ENCODE measurements at regions not wholly inside any gene's neighbourhood (a gene's known extent, or its start where the extent isn't known, plus 50 kb on each side); places are given as distances from the start of the nearest gene placed in this dataset.

DNA sequence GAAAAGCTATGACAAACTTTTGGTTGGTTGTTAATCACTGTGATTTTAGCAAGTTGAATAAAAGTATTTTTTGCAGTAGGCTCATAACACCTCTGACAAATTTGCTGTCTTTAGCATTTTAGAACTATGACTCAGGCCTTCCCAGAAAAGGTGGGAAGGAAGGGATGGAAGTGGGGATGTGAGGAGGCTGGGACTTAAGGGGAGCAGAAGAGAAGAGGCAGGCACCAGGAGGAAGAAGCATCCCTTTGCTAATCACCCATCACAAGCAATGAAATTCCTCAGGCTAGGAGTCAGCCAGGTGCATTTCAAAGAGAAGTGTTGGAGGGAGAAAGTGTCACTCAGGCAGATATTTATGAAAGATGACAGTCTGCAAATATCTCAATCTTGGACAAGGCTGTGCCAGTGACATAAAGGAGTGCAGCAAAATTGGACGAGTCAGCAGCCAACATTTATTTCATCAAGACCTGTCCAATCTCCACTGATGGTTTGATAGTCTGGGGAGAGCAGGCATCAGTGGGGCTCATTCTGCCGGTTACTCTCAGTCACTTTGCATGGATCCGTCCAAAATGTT, 337.3 kb upstream of the ARRDC4 start:
- Histone ChIP-seq H3K27ac (no peak overlapping the region), H3K4me1 (no peaks in the 10 kb centered on the region), H3K4me3 (no peak overlapping the region), H3K36me3 (no peaks in the 10 kb centered on the region), H3K27me3 (no peaks in the 10 kb centered on the region), H3K9me3 (no peaks in the 10 kb centered on the region)
- TF ChIP-seq POLR2A (IDR thresholded peaks at IDR 0.05) (no peak), POLR2AphosphoS5 (IDR thresholded peaks at IDR 0.05) (no peak)
- TF ChIP-seq, protein P1, sequence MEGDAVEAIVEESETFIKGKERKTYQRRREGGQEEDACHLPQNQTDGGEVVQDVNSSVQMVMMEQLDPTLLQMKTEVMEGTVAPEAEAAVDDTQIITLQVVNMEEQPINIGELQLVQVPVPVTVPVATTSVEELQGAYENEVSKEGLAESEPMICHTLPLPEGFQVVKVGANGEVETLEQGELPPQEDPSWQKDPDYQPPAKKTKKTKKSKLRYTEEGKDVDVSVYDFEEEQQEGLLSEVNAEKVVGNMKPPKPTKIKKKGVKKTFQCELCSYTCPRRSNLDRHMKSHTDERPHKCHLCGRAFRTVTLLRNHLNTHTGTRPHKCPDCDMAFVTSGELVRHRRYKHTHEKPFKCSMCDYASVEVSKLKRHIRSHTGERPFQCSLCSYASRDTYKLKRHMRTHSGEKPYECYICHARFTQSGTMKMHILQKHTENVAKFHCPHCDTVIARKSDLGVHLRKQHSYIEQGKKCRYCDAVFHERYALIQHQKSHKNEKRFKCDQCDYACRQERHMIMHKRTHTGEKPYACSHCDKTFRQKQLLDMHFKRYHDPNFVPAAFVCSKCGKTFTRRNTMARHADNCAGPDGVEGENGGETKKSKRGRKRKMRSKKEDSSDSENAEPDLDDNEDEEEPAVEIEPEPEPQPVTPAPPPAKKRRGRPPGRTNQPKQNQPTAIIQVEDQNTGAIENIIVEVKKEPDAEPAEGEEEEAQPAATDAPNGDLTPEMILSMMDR (IDR thresholded peaks at IDR 0.05), result no peak
- DNase-seq (ENCODE audit: low spot score in 2 of 2), result no peak
- intact Hi-C loops (cut with DNase I; ENCODE audit: low total_unique reads), result no loop called here

DNA sequence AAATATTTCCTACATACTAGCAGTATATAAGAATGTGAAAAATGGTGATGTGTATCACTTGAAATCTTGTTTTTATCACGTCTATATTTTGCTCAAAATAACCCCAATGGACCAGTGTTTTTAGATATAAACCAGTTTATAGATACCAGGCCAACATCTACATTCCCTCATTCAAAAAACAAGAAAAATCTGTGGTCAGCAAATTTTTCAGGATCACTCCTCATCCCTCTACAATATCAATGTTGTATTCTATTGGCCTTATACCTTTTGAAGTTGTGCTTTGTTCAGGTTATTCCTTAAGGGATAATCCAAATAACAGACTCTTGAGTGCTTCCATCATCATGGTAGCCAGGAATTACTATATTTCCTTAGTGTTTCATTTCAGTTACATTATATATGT, 332.9 kb upstream of the ARRDC4 start:
- no peak for DNase-seq (ENCODE audit: low spot score in 2 of 2)
- Histone ChIP-seq H3K4me1 (no peaks in the 10 kb centered on the region), H3K27ac (no peak overlapping the region), H3K4me3 (no peak overlapping the region), H3K9me3 (no peaks in the 10 kb centered on the region), H3K27me3 (no peaks in the 10 kb centered on the region), H3K36me3 (no peaks in the 10 kb centered on the region)
- TF ChIP-seq POLR2A (IDR thresholded peaks at IDR 0.05) (no peak), POLR2AphosphoS5 (IDR thresholded peaks at IDR 0.05) (no peak)
- TF ChIP-seq, protein P1 (IDR thresholded peaks at IDR 0.05), result no peak
- intact Hi-C loops (cut with DNase I; ENCODE audit: low total_unique reads), result loop anchor here (2.0 kb wide), 1 partner anchor 59 kb away; no protein-coding TSS in a partner anchor

DNA sequence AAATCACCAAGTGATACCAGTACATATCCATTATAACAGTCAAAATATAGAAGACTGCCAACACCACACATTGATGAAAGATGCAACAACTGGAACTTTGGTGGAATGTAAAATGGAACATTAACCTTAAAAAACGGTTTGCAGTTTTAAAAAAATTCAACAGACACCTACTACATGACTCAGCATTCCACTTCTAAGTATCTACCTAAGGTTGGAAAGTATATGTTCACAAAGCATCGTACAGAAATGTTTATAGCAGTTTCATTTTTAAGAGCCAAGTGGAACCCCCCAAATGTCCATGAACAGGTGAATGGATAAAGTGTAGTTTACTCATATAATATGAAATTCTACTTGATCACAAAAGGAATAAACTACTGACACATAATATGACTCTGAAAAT, 314.7 kb upstream of the ARRDC4 start:
- intact Hi-C loops (cut with DNase I; ENCODE audit: low total_unique reads), result no loop called here
- H3K27ac ChIP-seq, result no peak overlapping the region
- H3K36me3 ChIP-seq, result no peaks in the 10 kb centered on the region
- TF ChIP-seq POLR2AphosphoS5 (IDR thresholded peaks at IDR 0.05), result no peak
- TF ChIP-seq, protein P1 (IDR thresholded peaks at IDR 0.05), result no peak
- DNase-seq (ENCODE audit: low spot score in 2 of 2), result no peak
- no peaks in the 10 kb centered on the region for H3K9me3 ChIP-seq
- H3K4me1 ChIP-seq, result no peaks in the 10 kb centered on the region
- H3K27me3 ChIP-seq, result no peaks in the 10 kb centered on the region
- no peak overlapping the region for H3K4me3 ChIP-seq

DNA sequence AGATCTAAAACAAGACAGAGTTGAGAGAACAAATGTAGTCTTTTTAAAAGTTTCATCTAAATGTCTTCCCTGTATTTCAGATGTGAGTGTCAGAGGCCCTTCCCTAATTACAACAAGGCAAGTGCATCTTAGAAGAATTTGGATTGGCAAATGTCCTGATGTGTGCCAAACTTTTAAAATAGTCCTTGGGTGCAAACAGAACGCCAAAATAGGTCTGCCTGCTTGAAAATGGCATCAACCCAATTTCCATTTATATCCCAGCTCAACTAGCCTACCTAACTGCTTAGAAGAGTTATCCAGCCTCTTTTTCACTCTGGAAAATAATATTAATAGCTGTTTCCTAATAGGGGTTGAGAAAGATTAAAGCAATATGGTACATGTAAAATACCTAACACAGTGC, 311.8 kb upstream of the ARRDC4 start:
- no peak for DNase-seq (ENCODE audit: low spot score in 2 of 2)
- Histone ChIP-seq H3K36me3 (no peaks in the 10 kb centered on the region), H3K4me1 (no peaks in the 10 kb centered on the region), H3K4me3 (no peak overlapping the region), H3K9me3 (no peaks in the 10 kb centered on the region), H3K27ac (no peak overlapping the region), H3K27me3 (peaks cover 0 to 16% of the 10 kb centered on the region in 2 donors)
- intact Hi-C loops (cut with DNase I; ENCODE audit: low total_unique reads), result no loop called here
- no peak for TF ChIP-seq POLR2AphosphoS5 (IDR thresholded peaks at IDR 0.05)
- TF ChIP-seq, protein P1 (IDR thresholded peaks at IDR 0.05), result no peak
- no peak for TF ChIP-seq POLR2A (IDR thresholded peaks at IDR 0.05)

DNA sequence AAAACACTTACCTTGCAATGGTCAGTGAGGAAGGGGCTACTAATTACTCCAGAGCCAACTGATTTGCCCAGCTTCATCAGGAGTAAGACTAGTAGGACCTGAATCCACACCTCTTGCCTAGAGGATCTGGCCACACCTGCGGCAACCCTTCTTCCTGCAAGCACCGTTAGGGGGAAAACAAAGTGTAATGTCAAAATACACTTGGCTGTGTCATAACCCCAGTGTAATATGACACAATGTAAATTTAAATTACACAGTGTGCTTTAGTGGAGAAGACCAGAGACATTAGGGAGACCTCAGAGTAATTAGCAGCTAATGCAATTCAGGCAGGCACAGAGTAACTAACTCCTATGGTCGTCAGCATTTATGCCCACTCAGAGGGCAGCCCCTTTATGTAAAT, 308.5 kb upstream of the ARRDC4 start:
- Histone ChIP-seq H3K27ac (no peak overlapping the region), H3K36me3 (no peaks in the 10 kb centered on the region), H3K9me3 (no peaks in the 10 kb centered on the region), H3K27me3 (peaks cover 0 to 23% of the 10 kb centered on the region in 2 donors), H3K4me1 (no peaks in the 10 kb centered on the region), H3K4me3 (peak overlapping the region in 1 of 3 donors; percentile 39)
- no peak for DNase-seq (ENCODE audit: low spot score in 2 of 2)
- no peak for TF ChIP-seq POLR2A (IDR thresholded peaks at IDR 0.05)
- TF ChIP-seq POLR2AphosphoS5 (IDR thresholded peaks at IDR 0.05), result no peak
- TF ChIP-seq, protein P1 (IDR thresholded peaks at IDR 0.05), result no peak
- intact Hi-C loops (cut with DNase I; ENCODE audit: low total_unique reads), result no loop called here

Data from breast epithelium (tissue), 4 donors.